GM23248 (cell line): ENCODE measurements at regions not wholly inside any gene's neighbourhood (a gene's known extent, or its start where the extent isn't known, plus 50 kb on each side); places are given as distances from the start of the nearest gene placed in this dataset.

ENCODE experiments used
- EZH2 ChIP-seq: fragments of 200-600 bp; sonication (generic); IDR thresholded peaks from 2 replicates; pipeline ENCODE4 v1.6.1; 2018; ENCODE audit warnings: antibody characterized with exemption, mild to moderate bottlenecking; ENCODE audit not compliant: insufficient read depth, poor library complexity, severe bottlenecking
- EZH2phosphoT487 ChIP-seq: fragments of 200-600 bp; sonication (generic); IDR thresholded peaks from 2 replicates; pipeline ENCODE4 v1.6.1; 2018; ENCODE audit warnings: antibody characterized with exemption, moderate library complexity, mild to moderate bottlenecking, low read depth; ENCODE audit not compliant: insufficient read depth

GRCh38 chr2:128970332-128971116, 651.9 kb upstream of the HS6ST1 start:
- TF ChIP-seq EZH2phosphoT487 (no peak), EZH2 (no peak)
